Endothelial cell of umbilical vein (primary cell): ENCODE measurements at regions not wholly inside any gene's neighbourhood (a gene's known extent, or its start where the extent isn't known, plus 50 kb on each side); places are given as distances from the start of the nearest gene placed in this dataset.

ENCODE experiments used
- BruUV-seq: library from RNA; stranded (reverse); fragments of 400-500 nt; replicated peaks from 2 replicates; lab custom pipeline; 2021; lab: Mats Ljungman, UMichigan
- CTCF ChIA-PET: fragments of 300-600, 350-600 bp; sonication (Branson Sonifier 250); formaldehyde crosslinking; loops from one replicate; lab custom pipeline; 2021; ENCODE audit warnings: antibody characterized with exemption, inconsistent platforms; lab: Charles Lee
- POLR2A ChIA-PET: fragments of 300-600, 350-600 bp; sonication (Branson Sonifier 250); formaldehyde crosslinking; loops from one replicate; lab custom pipeline; 2021; ENCODE audit warnings: antibody characterized with exemption, inconsistent platforms; lab: Charles Lee
- DNase-seq: peaks from one replicate; pipeline ENCODE4 v3.0.0-alpha.2; 2011; ENCODE audit warnings: low read depth, low spot score
- FAIRE-seq: peaks from 2 replicates; lab custom pipeline; 2011; peaks lifted over from hg19 to GRCh38; lab: Jason Lieb, UNC
- H2AFZ ChIP-seq: 2 replicates; pipeline ENCODE4 v1.6.0; 2012; ENCODE audit warnings: low read depth, low read length, control low read depth, inconsistent platforms
- H3K27ac ChIP-seq: 2 replicates; pipeline ENCODE4 v1.5.1; 2011; ENCODE audit warnings: low read depth, mild to moderate bottlenecking, control low read depth, low read length, moderate library complexity; ENCODE audit not compliant: insufficient read depth
- H3K27me3 ChIP-seq, 2 experiments: 2 replicates each; pipeline versions ENCODE4 v1.6.0 to v1.6.1; 2011; ENCODE audit warnings: low read length in 2 of 2, mixed read lengths in 1 of 2; ENCODE audit not compliant: control insufficient read depth in 2 of 2, insufficient read depth in 2 of 2
- H3K36me3 ChIP-seq, 2 experiments: 2 replicates in 1 of 2; 3 replicates in 1 of 2; pipeline ENCODE4 v1.5.1; 2011; ENCODE audit warnings: low read length in 2 of 2, mild to moderate bottlenecking in 1 of 2, moderate library complexity in 1 of 2; ENCODE audit not compliant: control insufficient read depth in 2 of 2, insufficient read depth in 2 of 2; ENCODE audit errors: extremely low read depth in 1 of 2
- H3K4me1 ChIP-seq: 3 replicates; pipeline ENCODE4 v1.5.1; 2011; ENCODE audit warnings: mild to moderate bottlenecking, low read length; ENCODE audit not compliant: control insufficient read depth, insufficient read depth; ENCODE audit errors: extremely low read depth
- H3K4me2 ChIP-seq: 2 replicates; pipeline ENCODE4 v1.6.1; 2011; ENCODE audit warnings: low read length, control low read depth, mixed read lengths; ENCODE audit not compliant: insufficient read depth
- H3K4me3 ChIP-seq, 3 experiments: fragments of 200-600 bp in 1 of 3; sonication (generic), shearing (Covaris generic) in 1 of 3; replicated peaks in 1 of 3; 2 replicates each; pipeline ENCODE4 v1.5.1; 2011 to 2016; ENCODE audit warnings: control low read depth in 3 of 3, low read length in 3 of 3, mild to moderate bottlenecking in 2 of 3, inconsistent platforms in 1 of 3, low read depth in 1 of 3, moderate library complexity in 1 of 3; ENCODE audit not compliant: insufficient read depth in 1 of 3
- H3K79me2 ChIP-seq: 2 replicates; pipeline ENCODE4 v1.6.0; 2012; ENCODE audit warnings: low read length, inconsistent platforms; ENCODE audit not compliant: control insufficient read depth, insufficient read depth
- H3K9ac ChIP-seq: replicated peaks from 2 replicates; pipeline ENCODE3; 2011; ENCODE audit warnings: low read length, control low read depth; ENCODE audit not compliant: insufficient read depth; ENCODE audit errors: extremely low read depth
- H3K9me1 ChIP-seq: replicated peaks from 3 replicates; pipeline ENCODE4 v1.6.0; 2011; ENCODE audit warnings: mild to moderate bottlenecking, low read length; ENCODE audit not compliant: control insufficient read depth, insufficient read depth; ENCODE audit errors: extremely low read depth
- H3K9me3 ChIP-seq: replicated peaks from 2 replicates; pipeline ENCODE4 v1.5.1; 2012; ENCODE audit warnings: low read length, inconsistent platforms; ENCODE audit not compliant: control insufficient read depth, insufficient read depth
- H4K20me1 ChIP-seq: replicated peaks from 2 replicates; pipeline ENCODE3; 2011; ENCODE audit warnings: mild to moderate bottlenecking, low read length; ENCODE audit not compliant: control insufficient read depth, insufficient read depth; ENCODE audit errors: extremely low read depth
- CTCF ChIP-seq, 2 donors: IDR thresholded peaks; 1 replicate in 1 of 2; 2 replicates in 1 of 2; pipeline ENCODE4 v1.5.1; 2011; ENCODE audit warnings: low read length in 2 of 2, mild to moderate bottlenecking in 2 of 2, moderate library complexity in 2 of 2, control low read depth in 1 of 2, inconsistent platforms in 1 of 2, low read depth in 1 of 2; ENCODE audit not compliant: insufficient read depth in 1 of 2; ENCODE audit errors: extremely low read depth in 1 of 2
- EZH2 ChIP-seq: IDR thresholded peaks from 2 replicates; pipeline ENCODE4 v1.6.1; 2012; ENCODE audit warnings: borderline replicate concordance, low read depth, mild to moderate bottlenecking, moderate library complexity, low read length, inconsistent platforms; ENCODE audit not compliant: severe bottlenecking
- FOS ChIP-seq: IDR thresholded peaks from 2 replicates; pipeline ENCODE4 v1.6.1; 2011; ENCODE audit warnings: mild to moderate bottlenecking, low read length, moderate library complexity, borderline replicate concordance; ENCODE audit not compliant: insufficient read depth
- GATA2 ChIP-seq: IDR thresholded peaks from 2 replicates; pipeline ENCODE4 v1.7.0; 2011; ENCODE audit warnings: low read depth, mild to moderate bottlenecking, moderate library complexity, mixed read lengths, low read length; ENCODE audit not compliant: insufficient read length, insufficient read depth
- JUN ChIP-seq: IDR thresholded peaks from 2 replicates; pipeline ENCODE4 v1.6.1; 2011; ENCODE audit warnings: borderline replicate concordance, low read depth; ENCODE audit not compliant: insufficient read length, insufficient read depth
- MAX ChIP-seq: IDR thresholded peaks from 2 replicates; pipeline ENCODE4 v1.6.1; 2011; ENCODE audit not compliant: insufficient read depth, insufficient read length
- MYC ChIP-seq: IDR thresholded peaks from one replicate; pipeline ENCODE4 v1.6.1; 2011; ENCODE audit warnings: mild to moderate bottlenecking, low read depth, low read length
- POLR2A ChIP-seq: IDR thresholded peaks from 2 replicates; pipeline ENCODE4 v1.6.1; 2012; ENCODE audit warnings: low read depth, mild to moderate bottlenecking, control low read depth, low read length
- POLR2AphosphoS5 ChIP-seq: IDR thresholded peaks from 2 replicates; pipeline ENCODE4 v1.6.1; 2012; ENCODE audit warnings: low read depth, mild to moderate bottlenecking, control low read depth, low read length, moderate library complexity; ENCODE audit not compliant: insufficient read depth
- dilution Hi-C: fragments of 300-500 bp; cut with MboI; formaldehyde crosslinking; loops from one replicate; pipeline ENCODE4 v1.15.0; 2019; ENCODE audit warnings: low sequenced_read_pairs; ENCODE audit not compliant: extremely low pct_ligation_motif_present
- intact Hi-C: fragments of 100-400 bp; cut with micrococcal nuclease; formaldehyde crosslinking; loops from one replicate; pipeline ENCODE4 v1.10.0; 2022

GRCh38 chr2:188678882-188679281 lies 295.3 kb upstream of the COL3A1 start:
- Histone ChIP-seq H3K4me1 (no peaks in the 10 kb centered on the region), H3K9ac (no peak overlapping the region), H3K27ac (no peak overlapping the region), H3K79me2 (no peaks in the 10 kb centered on the region), H3K27me3 (no peaks in the 10 kb centered on the region), H3K36me3 (no peaks in the 10 kb centered on the region), H3K4me2 (no peak overlapping the region), H2AFZ (no peak overlapping the region), H3K9me3 (no peaks in the 10 kb centered on the region), H3K4me3 (no peak overlapping the region), H3K9me1 (no peaks in the 10 kb centered on the region), H4K20me1 (no peaks in the 10 kb centered on the region)
- ChIA-PET POLR2A (no interaction called here), CTCF (interaction anchor here (1.2 kb wide), 1 partner anchor 51 kb away, joined by 3 read pairs; no protein-coding TSS in a partner anchor)
- no TSS peak for BruUV-seq
- TF ChIP-seq GATA2 (no peak), JUN (no peak), EZH2 (no peak), MYC (no peak), POLR2A (no peak), FOS (no peak), MAX (no peak), CTCF (IDR thresholded peaks at IDR 0.05; ENCODE audit: extremely low read depth in 1 of 2, insufficient read depth in 1 of 2, low read depth in 1 of 2, low read length in 2 of 2) (no peak), POLR2AphosphoS5 (no peak)
- FAIRE-seq (no peak), DNase-seq (no peak)
- dilution Hi-C loops = no loop called here
- intact Hi-C loops = no loop called here
